ENCODE measurements at regions not wholly inside any gene's neighbourhood (a gene's known extent, or its start where the extent isn't known, plus 50 kb on each side); places are given as distances from the start of the nearest gene placed in this dataset.
A peak's percentile ranks its signal among the peaks of the same experiment; 100 is the strongest.

DNA sequence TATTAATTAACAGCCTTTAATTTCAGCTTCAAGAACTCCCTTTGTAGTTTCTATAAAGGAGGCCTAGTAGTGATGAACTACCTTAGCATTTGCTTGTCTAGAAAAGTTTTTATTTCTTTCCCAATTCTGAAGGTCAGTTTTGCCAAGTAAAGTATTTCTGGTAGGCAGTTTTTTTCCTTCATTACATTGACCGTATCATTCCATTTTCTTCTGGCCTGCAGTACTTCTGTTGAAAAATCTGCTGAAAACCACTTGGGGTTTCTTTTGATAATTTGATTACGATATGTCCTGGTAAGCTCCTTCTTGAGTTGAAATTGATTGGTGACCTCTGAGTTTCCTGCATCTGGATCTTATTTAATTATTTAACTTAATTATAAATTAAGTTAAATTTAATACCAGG, 691.8 kb downstream of the TSN start:
- DNase-seq, result no peak

DNA sequence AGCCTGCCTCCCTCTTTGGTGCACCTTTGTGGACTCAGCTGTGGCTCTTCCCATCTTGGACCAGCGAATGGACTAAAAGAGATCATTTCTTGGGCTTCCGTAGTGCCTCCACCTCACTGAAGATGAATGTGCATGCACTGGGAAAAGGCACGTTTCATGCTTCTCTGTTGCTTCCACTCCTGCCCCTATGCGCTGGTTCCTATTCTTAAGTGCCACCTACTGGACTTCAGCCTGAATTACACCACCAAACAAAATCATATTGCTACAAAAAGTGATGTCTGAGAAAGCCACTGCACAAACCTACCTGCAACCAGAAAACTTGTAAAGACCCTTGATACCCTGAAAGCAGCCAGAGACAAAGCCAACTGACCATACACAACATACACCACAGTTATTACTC, 695.6 kb downstream of the TSN start:
- no peak for DNase-seq

DNA sequence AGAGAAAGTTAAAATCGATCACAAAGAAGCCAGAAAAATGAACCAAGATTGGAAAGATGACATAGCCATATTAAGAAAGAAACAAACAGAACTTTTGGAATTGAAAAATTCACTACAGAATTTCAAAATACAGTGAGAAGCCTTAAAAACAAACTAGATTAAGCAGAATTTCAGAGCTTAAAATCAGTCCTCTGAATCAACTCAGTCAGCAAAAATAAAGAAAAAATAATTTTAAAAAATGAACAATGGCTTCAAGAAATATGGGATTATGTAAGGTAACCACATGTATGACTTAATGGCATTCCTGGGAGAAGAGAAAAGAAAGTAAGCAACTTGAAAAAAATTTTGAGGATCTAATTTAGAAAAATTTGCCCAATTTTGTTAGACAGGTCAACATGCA, 696.2 kb downstream of the TSN start:
- no peak for DNase-seq

DNA sequence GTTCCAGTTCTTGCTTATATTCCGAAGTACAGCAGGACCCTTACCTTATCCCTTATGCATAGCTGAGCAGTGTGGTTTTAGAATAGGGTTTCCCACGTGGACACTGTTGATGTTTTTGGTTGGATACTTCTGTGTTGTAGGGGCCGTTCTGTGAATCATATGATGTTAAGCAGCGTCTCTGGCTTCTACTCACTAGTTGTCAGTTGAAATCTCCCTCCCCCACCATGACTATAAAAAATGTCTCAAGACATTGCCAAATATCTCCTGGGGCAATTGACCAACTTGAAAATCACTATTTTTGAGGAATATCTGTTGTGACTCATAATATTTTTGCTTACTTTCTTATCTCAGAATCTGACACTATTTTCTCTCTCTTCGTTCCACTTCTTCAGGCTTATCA, 713.7 kb downstream of the TSN start:
- no peak for DNase-seq

DNA sequence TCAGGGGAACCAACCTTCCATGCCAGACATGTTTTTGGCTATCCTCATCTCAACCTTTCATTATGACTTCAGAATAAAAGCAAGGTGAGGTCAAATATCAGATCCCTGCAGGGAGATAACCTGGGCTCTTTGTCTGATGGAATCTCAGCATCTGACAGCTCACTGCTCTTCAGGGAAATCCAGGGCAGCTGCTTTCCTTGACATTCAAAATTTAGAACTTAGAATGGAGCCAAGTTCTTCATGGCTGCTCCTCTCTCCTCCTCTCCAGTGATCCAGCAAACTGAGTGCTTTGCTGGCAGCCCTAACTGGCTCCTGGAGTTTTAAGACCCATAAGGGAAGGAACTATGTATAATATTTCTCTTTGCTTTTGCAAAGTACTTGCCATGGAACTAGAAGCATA, 716.3 kb downstream of the TSN start:
- DNase-seq, result no peak

DNA sequence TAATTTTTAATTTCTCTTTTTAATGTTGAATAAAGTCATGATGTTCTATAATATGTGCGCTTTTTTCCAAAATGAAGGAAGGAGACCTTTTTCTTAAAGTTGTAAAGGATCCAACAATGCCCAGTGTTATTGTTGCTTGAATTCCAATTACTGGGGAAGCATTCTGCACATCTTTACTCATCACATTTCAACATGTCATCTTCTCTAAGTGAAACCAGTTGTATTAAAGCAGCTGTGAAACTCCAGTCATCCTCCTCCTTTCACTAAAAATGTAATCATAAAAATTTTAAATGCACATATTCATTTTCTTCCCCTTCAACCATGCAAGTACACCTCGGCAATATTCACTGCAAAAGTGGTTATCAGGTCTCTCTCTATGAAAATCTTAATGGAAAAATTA, 722.7 kb downstream of the TSN start:
- no peak for DNase-seq

DNA sequence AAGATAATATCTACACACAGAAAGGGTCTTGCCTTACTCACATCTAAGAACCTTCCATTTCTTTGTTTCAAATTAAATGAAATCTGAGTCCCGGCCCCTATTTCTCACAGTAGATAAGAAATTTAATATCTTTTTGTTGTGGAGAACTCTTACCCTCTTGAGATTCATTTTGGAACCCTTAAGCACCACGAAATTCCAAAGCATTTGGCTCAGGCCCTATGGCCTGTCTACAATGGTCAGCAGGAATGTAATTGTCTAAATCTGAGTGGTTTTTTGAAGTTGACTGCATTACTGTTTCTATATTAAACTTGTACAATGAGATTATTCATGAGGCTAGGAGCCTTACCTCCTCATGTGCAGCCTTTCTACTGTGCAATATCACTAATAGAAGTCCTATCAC, 723.3 kb downstream of the TSN start:
- DNase-seq, result no peak

DNA sequence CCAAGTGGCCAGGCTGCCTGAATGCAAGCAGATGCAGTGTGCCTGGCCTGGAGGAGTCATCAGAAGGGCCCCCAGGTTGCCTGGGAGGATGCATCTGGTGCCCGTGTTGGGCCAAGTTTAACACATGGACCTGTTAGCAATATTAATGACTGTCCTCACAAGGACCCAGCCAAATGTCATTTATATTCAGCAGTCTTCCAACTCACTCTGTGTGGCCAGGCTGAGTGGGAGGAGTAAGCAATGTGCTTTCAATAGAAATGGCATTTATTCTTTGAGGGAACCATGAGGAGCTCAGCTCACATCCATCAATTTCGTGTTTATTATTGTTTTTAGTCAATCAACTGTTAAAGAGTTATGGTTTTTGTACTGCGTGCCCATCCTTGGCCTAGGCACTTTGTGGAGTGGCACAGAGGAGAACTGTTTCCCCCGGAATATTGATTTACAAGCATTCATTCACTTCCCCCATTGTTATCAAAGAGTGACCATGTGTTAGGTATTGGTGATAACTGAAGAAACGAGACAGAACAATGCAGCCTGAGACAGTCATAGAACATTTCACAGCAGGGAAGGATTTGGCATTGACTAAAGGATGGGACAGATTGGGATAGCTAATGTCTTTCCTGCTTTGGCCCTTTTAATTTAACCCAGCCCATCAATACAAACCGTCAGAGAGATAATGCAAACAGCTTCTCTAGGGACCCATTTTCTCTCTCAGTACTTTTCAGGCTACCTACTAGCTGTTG, 725.2 kb downstream of the TSN start:
- no peak for DNase-seq

DNA sequence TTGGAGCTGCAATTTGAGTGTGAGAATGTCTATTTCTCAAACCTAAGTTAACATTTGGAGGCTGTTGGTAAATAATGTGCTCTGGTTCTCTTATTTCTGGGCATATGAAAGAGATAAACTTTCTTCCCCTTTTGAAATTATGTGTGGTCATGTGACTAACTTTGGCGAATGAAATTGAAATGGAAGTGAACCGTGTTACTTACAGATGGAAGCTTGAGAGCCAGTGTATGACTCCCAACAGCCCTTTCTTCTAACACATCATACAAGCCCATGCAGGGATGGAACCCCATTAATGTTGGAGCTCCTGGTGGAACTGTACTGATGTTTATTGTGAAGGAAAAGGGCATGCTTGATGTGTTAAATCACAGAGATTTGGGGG, 725.8 kb downstream of the TSN start:
- DNase-seq, result no peak

DNA sequence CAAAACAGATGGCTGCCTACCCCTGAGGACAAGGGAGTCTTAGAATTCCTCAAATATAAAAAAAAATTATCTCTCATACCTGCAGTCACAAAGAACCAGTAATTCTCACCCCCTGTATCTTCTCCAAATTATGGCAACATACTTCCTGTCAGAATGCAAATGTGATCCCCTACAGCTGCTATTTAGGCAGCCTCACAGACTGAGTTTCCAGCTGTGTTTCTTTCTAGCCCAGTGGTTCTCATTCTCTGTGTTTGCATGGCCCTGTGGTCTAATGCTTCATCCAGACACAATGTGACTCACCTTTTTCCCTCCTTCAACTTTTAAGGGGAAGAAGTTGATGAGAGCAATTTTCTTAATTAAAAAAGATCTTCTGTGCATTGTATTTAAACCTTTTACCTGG, 726.3 kb downstream of the TSN start:
- DNase-seq, result no peak

DNA sequence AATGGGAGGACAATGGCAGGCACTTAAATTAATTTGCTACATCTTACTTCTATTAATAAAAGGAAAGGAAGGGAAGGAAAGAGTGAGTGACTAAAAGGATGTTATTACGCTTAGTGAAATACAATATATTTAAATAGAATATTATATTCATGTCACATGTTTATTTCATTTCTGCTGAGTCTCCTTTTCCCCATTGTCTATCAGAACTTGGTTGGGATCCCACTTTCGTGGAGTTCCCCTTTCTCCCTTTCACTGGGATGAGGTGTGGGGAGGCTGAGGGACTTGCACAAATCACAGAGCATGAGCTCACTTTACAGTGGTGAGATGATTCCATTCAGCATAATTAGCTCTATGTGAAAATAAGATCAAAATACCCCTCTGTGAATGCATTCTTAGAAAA, 730.6 kb downstream of the TSN start:
- no peak for DNase-seq

DNA sequence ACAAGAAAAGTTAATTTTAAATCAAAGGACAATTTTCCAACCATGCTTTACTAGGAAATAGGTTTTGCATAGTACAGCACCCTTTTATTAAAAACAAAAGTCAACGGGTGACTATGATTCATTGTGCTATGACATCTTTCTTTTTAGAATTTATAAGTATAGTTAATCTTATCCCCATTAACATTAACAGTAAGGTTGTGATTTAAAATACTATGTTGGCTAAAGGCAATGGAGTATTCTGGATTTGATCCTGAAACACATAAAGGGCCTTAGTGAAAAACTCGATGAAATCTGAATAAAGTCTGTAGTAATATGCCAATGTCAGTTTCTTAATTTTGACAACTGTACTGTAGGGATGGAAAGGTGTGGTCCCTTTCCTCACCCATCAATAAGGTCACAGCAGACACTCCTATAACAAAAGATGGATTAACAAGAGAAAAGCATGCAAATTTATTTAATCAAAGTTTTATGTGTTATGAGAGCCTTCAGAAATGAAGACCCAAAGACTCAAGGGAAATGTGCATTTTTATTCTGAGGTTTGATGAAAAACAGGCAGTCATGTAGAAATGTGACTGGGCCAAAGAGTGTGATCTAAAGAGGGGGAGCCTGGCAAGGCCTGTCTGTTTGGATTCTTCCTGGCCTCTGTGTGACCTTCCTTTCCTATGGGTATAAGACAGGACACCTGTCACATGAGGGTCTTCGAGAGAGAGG, 731.4 kb downstream of the TSN start:
- DNase-seq, result no peak

DNA sequence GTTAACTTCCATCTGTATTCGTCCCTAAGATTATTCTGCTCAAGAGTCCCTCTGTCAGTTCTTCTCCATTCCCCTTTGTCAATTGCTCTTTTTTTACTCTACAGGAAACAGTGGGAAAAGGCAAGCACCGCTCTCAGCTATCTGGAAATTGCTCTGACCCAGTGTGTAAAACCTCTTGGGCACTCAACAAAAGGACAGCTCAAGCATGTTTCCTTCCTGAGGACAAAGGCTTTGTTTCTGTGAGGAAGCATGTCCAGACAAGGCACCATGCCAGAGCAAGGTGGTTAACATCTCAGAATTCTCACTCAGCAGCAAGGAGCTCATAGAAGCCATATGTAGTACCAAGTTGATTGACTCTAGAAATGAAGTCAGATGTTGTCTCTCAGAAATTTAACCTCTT, 735.6 kb downstream of the TSN start:
- DNase-seq, result peak in 1 of 2 donors; percentile 6

DNA sequence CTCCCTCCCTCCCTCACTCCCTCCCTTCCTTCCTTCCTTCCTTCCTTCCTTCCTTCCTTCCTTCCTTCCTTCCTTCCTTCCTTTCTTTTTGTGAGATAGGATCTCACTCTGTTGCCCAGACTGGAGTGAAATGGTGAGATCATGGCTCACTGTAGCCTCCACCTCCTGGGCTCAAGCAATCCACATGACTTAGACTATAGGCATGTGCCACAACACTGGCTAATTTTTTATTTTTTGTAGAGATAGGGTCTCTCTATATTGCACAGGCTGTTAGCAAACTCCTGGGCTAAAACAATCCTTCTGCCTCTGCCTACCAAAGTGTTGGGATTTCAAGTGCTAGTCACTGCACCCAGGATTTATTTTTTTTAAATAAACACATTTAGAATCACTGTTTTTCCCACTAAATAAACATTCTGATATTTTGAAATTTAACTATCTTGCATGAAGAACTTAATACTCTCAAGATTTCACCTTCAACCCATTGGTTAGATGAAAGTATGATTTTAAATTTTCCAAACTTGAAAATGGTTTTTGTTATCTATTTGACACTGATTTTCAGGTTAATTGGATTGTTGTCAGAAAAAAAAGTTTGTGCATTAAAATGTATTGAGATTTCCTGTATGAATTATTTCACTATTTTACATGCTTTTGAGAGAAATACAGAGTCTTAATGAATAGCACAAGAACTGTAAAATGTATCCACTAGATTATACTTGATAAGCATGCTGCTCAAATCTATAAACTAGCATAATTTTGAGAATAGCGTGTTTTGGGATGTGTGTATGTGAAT, 745.1 kb downstream of the TSN start:
- no peak for DNase-seq

DNA sequence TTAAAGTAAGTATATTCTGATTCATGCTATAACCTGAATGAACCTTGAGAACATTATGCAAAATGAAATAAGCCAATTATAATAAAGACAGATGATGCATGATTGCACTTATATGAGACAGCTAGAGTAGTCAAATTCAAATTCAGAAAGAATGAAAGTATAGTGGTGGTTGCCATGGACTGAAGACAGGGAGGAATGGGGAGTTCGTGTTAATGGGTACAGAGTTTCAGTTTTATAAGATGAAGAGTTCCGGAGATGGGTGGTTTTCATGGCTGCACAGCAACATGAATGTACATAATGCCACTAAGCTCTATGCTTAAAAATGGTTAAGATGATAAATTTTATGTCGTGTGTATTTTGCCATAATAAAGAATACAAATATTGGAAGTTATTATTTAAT, 751.2 kb downstream of the TSN start:
- DNase-seq, result no peak

DNA sequence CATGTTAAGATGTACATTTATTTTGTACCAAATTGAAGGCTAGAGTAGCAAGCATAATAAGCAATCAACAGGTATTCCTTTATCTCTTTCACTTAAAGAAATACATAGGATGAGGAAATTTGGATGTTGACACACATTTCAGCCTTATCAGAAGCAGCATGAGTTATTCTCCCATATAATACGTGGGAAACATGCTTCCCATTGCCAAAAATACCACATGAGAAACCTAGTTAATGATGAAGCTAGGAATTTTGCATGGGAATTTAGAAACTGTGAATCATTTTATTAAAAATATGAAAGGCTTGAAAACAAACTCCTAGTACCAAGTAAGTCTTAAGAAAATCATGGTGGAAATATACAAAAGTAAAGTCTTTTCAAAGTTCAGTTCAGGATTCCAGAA, 751.8 kb downstream of the TSN start:
- no peak for DNase-seq

DNA sequence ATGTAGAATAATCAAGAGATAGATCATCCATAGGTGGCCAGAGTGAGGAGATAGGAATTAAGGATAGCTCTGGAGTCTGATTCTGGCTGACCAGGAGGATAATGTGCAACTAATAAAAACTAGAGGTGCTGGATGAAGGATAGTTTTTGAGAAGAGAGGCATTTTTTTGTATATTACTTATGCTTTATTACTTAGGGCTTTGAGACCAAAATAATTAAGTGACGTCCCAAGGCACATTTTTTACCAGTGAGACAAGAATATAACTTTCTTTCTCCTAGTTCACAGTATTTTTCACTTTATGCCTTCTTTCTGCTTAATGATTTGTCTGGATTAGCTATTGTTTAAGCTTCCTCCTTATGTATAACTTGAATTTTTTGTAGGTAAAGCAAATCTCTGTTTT, 756.6 kb downstream of the TSN start:
- DNase-seq, result no peak

DNA sequence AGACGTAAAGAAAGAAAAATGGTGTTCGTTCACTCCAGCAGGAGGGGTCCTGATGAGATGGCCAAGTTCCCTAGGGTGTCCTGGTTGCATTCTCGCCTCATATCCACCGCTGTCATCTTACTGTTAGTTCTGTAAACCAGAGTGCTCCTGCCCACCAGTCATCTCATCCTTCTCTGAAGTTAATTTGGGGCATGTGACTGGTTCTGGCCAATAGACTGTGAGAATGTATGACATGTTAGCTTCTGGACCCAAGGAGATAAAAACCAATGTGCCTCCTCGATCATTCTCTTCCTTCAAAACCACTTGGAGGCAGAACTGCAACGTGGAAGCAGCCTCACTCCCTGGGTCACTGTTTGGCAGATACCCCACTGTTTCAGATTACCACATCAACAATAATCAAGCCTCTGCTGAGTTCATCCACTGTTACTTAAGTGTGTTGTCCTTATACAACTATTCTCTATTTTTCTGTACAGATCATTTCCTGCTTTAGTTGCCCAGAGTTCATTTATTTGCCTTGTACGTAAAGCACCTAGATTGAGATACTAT, 759.1 kb downstream of the TSN start:
- DNase-seq, result no peak

DNA sequence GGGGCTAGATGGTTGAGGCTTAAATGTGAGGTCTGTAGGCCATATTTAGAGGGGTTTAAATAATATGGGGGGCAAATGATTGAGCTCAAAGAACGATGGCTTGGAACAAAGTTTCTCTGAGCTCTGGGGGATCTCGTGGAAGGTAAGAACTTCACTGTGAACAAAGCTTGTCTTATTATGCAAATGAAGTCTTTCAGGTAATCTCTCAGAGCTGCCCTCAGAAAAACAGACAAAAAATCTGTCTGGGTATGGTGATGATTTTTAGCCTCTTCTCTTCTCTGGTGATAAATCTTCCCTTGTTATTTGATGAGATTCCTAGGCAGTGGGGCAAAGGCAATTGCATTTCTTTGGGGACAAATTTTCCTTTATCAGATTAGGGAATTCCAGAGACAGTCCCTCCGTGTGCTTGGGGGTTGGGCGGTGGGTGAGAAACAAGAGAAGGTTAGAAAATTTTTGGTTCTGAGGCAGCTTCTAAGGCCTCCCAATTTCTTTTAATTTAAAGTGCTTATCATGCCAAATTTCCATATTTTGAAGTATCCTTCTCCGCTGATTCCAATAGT, 760.4 kb downstream of the TSN start:
- DNase-seq, result no peak

DNA sequence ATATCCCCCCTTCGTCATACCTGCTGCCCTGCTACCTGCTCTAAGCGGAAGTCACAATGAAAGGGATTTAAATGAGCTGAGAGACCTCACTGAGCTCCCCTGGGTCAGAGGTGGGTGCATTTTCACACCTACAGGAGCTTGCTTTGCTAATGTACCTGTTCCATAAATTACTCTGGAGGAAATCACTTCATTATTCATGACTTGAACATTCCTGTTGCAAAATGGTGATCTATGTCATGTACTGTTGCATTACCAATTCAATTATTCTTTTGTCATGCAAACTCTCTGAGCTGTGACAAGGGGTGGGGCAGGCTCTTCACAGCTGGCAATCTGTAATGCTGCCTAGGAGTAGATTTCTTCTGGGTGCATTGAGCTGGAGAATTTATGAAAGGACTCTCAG, 761.3 kb downstream of the TSN start:
- no peak for DNase-seq

DNA sequence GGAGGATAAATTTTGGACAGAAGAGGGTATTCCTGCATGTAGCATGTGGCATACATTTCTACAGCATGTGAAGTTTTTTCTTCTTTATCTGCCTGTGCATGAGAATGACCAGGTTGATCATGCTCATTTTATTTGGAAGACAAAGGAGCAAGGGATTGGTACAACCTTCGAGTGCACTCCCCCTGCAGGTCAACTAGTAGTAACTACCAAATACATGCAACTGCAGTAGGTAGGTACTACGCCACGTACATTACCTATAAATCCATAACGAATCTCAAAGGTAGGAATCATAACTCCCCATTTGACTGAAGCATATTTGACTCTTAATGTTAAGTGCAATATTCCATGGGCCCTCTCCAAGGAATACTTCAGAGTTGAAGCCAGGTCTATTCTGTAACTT, 763.9 kb downstream of the TSN start:
- DNase-seq, result no peak

DNA sequence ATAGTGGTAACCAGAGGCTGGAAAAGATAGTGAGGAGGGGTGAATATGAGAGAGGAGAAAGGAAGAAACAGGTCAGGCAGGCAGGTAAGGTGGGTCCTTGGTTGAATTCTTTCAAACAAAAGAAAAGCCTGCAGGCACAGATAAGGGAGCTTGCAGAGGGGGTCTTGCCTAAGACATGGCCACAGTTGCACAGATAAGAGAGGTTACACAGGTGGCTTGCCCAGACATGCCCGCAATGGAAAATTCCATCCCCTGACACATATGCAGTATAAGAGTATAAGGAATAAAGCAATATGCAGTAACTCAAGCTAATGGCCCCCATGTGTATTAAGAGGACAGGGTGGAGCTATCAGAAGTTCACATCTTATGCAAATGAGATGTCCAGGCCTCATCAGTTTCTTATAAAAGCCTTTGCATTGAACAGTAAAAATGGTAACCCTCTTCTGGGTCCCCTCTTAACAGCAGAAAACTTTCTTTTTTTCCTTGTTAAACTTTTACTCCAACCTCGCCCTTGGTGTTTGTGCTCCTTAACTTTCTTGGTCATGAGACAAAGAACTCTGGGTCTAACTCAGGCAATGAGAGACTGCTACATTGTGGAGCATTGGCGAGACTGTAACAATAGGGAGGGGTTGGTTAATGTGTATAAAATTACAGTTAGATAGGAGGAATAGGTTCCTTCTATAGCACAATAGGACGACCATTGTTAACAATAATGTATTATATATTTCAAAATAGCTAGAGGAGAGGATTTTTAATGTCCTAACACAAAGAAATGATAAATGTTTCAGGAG, 764.6 kb downstream of the TSN start:
- DNase-seq, result no peak

DNA sequence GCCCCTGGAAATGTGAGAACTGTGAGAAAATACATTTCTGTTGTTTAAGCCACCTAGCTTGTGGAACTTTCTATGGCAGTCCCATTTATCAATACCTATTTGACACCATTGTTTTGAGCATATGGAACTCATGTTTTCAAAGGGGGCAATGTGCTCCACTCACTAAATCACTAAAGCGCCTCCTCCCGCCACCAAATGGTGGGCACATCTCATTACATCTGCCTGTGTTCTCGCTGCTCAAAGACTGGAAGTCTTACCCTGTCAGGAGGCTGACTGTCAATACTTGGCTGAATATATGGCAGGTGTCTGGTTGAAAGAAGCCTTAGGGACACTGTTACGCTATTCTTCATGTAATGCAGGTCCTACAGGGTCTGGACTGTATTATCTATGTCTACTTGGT, 767.7 kb downstream of the TSN start:
- no peak for DNase-seq
